A549 (cell line): ENCODE measurements at regions not wholly inside any gene's neighbourhood (a gene's known extent, or its start where the extent isn't known, plus 50 kb on each side); places are given as distances from the start of the nearest gene placed in this dataset.

Experiments
- ATAC-seq, 2 experiments: fragments of 200-7000 bp in 1 of 2; fragments of >200 bp in 1 of 2; cut with Nextera tagmentation in 1 of 2; cut with Tn5 transposase in 1 of 2; 3 replicates each; pipeline versions ENCODE4 v1.8.0 to v1.9.1; 2018 to 2020; ENCODE audit warnings: mild to moderate bottlenecking in 1 of 2, moderate library complexity in 1 of 2
- CTCF ChIA-PET: fragments of 300-600 bp; sonication (Branson Sonifier 250); formaldehyde crosslinking; extraction: SDS; loops from one replicate; lab custom pipeline; 2021; ENCODE audit warnings: antibody characterized with exemption, inconsistent platforms; lab: Yijun Ruan, JAX
- POLR2A ChIA-PET: fragments of 350-600 bp; formaldehyde crosslinking; extraction: SDS; loops from one replicate; lab custom pipeline; 2021; ENCODE audit warnings: antibody characterized with exemption, inconsistent platforms; lab: Yijun Ruan, JAX
- DNase-seq, 2 experiments: peaks; one replicate each; pipeline versions ENCODE4 v3.0.0 to v3.0.0-alpha.2; 2011 to 2016; ENCODE audit warnings: low read depth in 1 of 2, low spot score in 1 of 2
- FAIRE-seq: peaks from 2 replicates; lab custom pipeline; 2011; peaks lifted over from hg19 to GRCh38; lab: Jason Lieb, UNC
- H3K27ac ChIP-seq, 2 experiments: fragments of >200 bp; sonication (Bioruptor Twin); formaldehyde crosslinking; 3 replicates each; pipeline ENCODE4 v1.5.1; 2016 to 2017
- H3K4me1 ChIP-seq: fragments of >200 bp; sonication (Bioruptor Twin); formaldehyde crosslinking; 3 replicates; pipeline ENCODE4 v1.6.1; 2016
- H3K4me2 ChIP-seq: fragments of >200 bp; sonication (Bioruptor Twin); formaldehyde crosslinking; 3 replicates; pipeline ENCODE4 v1.6.1; 2016
- H3K4me3 ChIP-seq: fragments of >200 bp; sonication (Bioruptor Twin); formaldehyde crosslinking; 3 replicates; pipeline ENCODE4 v1.5.1; 2016
- H3K9me3 ChIP-seq: fragments of >200 bp; sonication (Bioruptor Twin); formaldehyde crosslinking; 3 replicates; pipeline ENCODE4 v1.6.1; 2016
- CBX2 ChIP-seq: fragments of 200-600 bp; sonication (generic); IDR thresholded peaks from 2 replicates; pipeline ENCODE4 v1.6.1; 2016; ENCODE audit warnings: low read depth, mild to moderate bottlenecking, borderline replicate concordance
- CEBPB ChIP-seq, 2 experiments: fragments of >200 bp in 1 of 2; sonication (Bioruptor Twin) in 1 of 2; formaldehyde crosslinking in 1 of 2; IDR thresholded peaks; 2 replicates each; pipeline ENCODE4 v1.6.1; 2012 to 2016
- CHD2 ChIP-seq: fragments of 150-350 bp; IDR thresholded peaks from 2 replicates; pipeline ENCODE4 v1.6.1; 2014; ENCODE audit warnings: low read length; ENCODE audit not compliant: partially characterized antibody
- CHD4 ChIP-seq: fragments of 200-600 bp; sonication (generic); IDR thresholded peaks from 2 replicates; pipeline ENCODE4 v1.6.1; 2016; ENCODE audit warnings: antibody characterized with exemption, mild to moderate bottlenecking, borderline replicate concordance
- CTCF ChIP-seq: fragments of >200 bp; sonication (Bioruptor Twin); formaldehyde crosslinking; IDR thresholded peaks from 3 replicates; pipeline ENCODE4 v1.5.1; 2016
- EHF ChIP-seq: fragments of 250-450 bp; sonication (Bioruptor Pico); IDR thresholded peaks from 2 replicates; pipeline ENCODE4 v1.5.0; 2020; ENCODE audit warnings: mild to moderate bottlenecking
- EHMT2 ChIP-seq: fragments of 200-600 bp; sonication (generic); IDR thresholded peaks from 2 replicates; pipeline ENCODE4 v1.6.1; 2016; ENCODE audit warnings: antibody characterized with exemption, low read depth, mild to moderate bottlenecking, moderate library complexity
- EP300 ChIP-seq, 2 experiments: fragments of >200 bp; sonication (Bioruptor Twin); formaldehyde crosslinking; IDR thresholded peaks; 2 replicates in 1 of 2; 3 replicates in 1 of 2; pipeline ENCODE4 v1.6.1; 2016 to 2017
- FOSB ChIP-seq: fragments of 250-450 bp; sonication (Bioruptor Pico); IDR thresholded peaks from 2 replicates; pipeline ENCODE4 v1.5.0; 2020; ENCODE audit warnings: mild to moderate bottlenecking, moderate library complexity
- JUN ChIP-seq, 2 experiments: fragments of >200 bp; sonication (Bioruptor Twin); formaldehyde crosslinking; IDR thresholded peaks; 2 replicates in 1 of 2; 3 replicates in 1 of 2; pipeline ENCODE4 v1.6.1; 2016 to 2017
- MAZ ChIP-seq: fragments of 150-350 bp; IDR thresholded peaks from 2 replicates; pipeline ENCODE4 v1.6.1; 2014; ENCODE audit warnings: antibody characterized with exemption, low read depth, low read length, borderline replicate concordance
- PHF8 ChIP-seq: fragments of 200-600 bp; sonication (generic); IDR thresholded peaks from 2 replicates; pipeline ENCODE4 v1.6.1; 2016; ENCODE audit warnings: low read depth, mild to moderate bottlenecking, antibody characterized with exemption, moderate library complexity, borderline replicate concordance
- POLR2A ChIP-seq: IDR thresholded peaks from 2 replicates; pipeline ENCODE4 v1.6.1; 2012; ENCODE audit warnings: mild to moderate bottlenecking, low read length
- POLR2AphosphoS2 ChIP-seq: conservative IDR thresholded peaks from 2 replicates; pipeline ENCODE4 v1.6.1; 2012; ENCODE audit warnings: low read length, improper control_type of control experiment, inconsistent platforms
- RAD21 ChIP-seq, 2 experiments: fragments of >200 bp in 1 of 2; sonication (Bioruptor Twin) in 1 of 2; formaldehyde crosslinking in 1 of 2; IDR thresholded peaks in 1 of 2; conservative IDR thresholded peaks in 1 of 2; 2 replicates in 1 of 2; 3 replicates in 1 of 2; pipeline ENCODE4 v1.6.1; 2012 to 2018; ENCODE audit warnings: inconsistent platforms in 1 of 2
- RCOR1 ChIP-seq: fragments of 150-350 bp; IDR thresholded peaks from 2 replicates; pipeline ENCODE4 v1.6.1; 2014; ENCODE audit warnings: antibody characterized with exemption, low read length, low read depth
- REST ChIP-seq: fragments of 200-600 bp; sonication (generic); IDR thresholded peaks from 2 replicates; pipeline ENCODE4 v1.6.1; 2016; ENCODE audit warnings: antibody characterized with exemption, mild to moderate bottlenecking, moderate library complexity
- RFX5 ChIP-seq: fragments of 450-650 bp; IDR thresholded peaks from 2 replicates; pipeline ENCODE4 v1.7.1; 2014; ENCODE audit warnings: antibody characterized with exemption, mild to moderate bottlenecking, moderate library complexity
- RNF2 ChIP-seq: fragments of 200-600 bp; sonication (generic); IDR thresholded peaks from 2 replicates; pipeline ENCODE4 v1.6.1; 2016; ENCODE audit warnings: low read depth, mild to moderate bottlenecking, antibody characterized with exemption, moderate library complexity, borderline replicate concordance
- TFCP2L1 ChIP-seq: fragments of 250-450 bp; sonication (Bioruptor Pico); IDR thresholded peaks from 2 replicates; pipeline ENCODE4 v1.5.0; 2021; ENCODE audit warnings: mild to moderate bottlenecking
- ZC3H11A ChIP-seq: fragments of 450-650 bp; IDR thresholded peaks from 2 replicates; pipeline ENCODE4 v1.6.1; 2014; ENCODE audit warnings: antibody characterized with exemption, mild to moderate bottlenecking
- ZNF302 ChIP-seq: fragments of 250-450 bp; sonication (Bioruptor Pico); IDR thresholded peaks from 2 replicates; pipeline ENCODE4 v1.9.0; 2021; ENCODE audit warnings: inconsistent platforms, mild to moderate bottlenecking, moderate library complexity
- WGBS: methylation state at CpG from one replicate; pipeline ENCODE4 v1.1.6; 2017; ENCODE audit errors: missing lambda C conversion rate; 5-methylcytosine and 5-hydroxymethylcytosine counted together
- TF ChIP-seq, protein P1 (sequence below): fragments of 450-650 bp; IDR thresholded peaks from 2 replicates; pipeline ENCODE4 v1.6.1; 2014; ENCODE audit warnings: antibody characterized with exemption
- TF ChIP-seq, protein P2 (sequence below): fragments of 150-350 bp; IDR thresholded peaks from 2 replicates; pipeline ENCODE4 v1.6.1; 2014; ENCODE audit warnings: low read depth, mild to moderate bottlenecking, low read length
- TF ChIP-seq, protein P3 (sequence below): IDR thresholded peaks from 2 replicates; pipeline ENCODE4 v1.6.1; 2012; ENCODE audit warnings: low read depth, borderline replicate concordance

DNA sequence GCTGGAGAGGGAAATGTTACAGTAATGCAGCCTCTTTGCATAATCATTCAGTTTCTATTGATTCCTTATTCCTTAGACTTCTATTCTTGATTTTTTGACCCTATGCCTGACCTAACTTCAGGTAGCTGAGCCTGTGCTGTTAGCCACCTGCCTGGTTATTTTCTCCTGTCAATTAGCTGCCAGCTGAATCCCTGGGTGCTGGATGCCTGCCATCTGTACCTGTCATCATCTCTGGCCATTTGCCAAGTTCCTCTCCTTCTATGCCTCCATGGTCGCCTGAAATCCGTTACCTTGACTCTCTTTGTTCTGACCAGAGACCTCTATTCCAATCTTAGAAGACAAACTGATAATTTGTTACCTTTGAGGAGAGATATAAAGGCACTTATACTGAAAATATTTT is 178.3 kb downstream of the CAVIN4 start:
- Histone ChIP-seq H3K9me3 (no peaks in the 10 kb centered on the region), H3K4me3 (no peak overlapping the region), H3K27ac (no peak overlapping the region), H3K4me2 (no peak overlapping the region), H3K4me1 (no peaks in the 10 kb centered on the region)
- ChIA-PET POLR2A (no interaction called here), CTCF (no interaction called here)
- DNase-seq, result no peak
- FAIRE-seq, result no peak
- WGBS, result 0% methylated on average over 2 of the region's 2 CpGs
- TF ChIP-seq RFX5, result no peak
- TF ChIP-seq RCOR1, result no peak
- TF ChIP-seq EP300 (IDR thresholded peaks at IDR 0.05), result no peak
- no peak for TF ChIP-seq CHD4
- no peak for TF ChIP-seq POLR2AphosphoS2
- TF ChIP-seq RNF2, result no peak
- TF ChIP-seq POLR2A, result no peak
- no peak for TF ChIP-seq MAZ
- TF ChIP-seq CTCF, result no peak
- TF ChIP-seq FOSB (CRISPR knock-in tag), result no peak
- TF ChIP-seq TFCP2L1 (CRISPR knock-in tag), result no peak
- no peak for TF ChIP-seq PHF8
- TF ChIP-seq, protein P1, sequence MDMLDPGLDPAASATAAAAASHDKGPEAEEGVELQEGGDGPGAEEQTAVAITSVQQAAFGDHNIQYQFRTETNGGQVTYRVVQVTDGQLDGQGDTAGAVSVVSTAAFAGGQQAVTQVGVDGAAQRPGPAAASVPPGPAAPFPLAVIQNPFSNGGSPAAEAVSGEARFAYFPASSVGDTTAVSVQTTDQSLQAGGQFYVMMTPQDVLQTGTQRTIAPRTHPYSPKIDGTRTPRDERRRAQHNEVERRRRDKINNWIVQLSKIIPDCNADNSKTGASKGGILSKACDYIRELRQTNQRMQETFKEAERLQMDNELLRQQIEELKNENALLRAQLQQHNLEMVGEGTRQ, result no peak
- no peak for TF ChIP-seq CHD2
- no peak for ATAC-seq

- DNase-seq (no peak), FAIRE-seq (no peak), ATAC-seq (no peak)
- H3K4me2 ChIP-seq, result no peak overlapping the region
- no peaks in the 10 kb centered on the region for H3K9me3 ChIP-seq
- POLR2A ChIA-PET, result no interaction called here
- TF ChIP-seq RAD21 (conservative IDR thresholded peaks at IDR 0.05 in 1 of 2, IDR thresholded peaks at IDR 0.05 in 1 of 2) (no peak), MAZ (no peak), ZC3H11A (no peak), EHF (CRISPR knock-in tag) (no peak), REST (no peak), EHMT2 (no peak), JUN (IDR thresholded peaks at IDR 0.05) (no peak), CHD4 (no peak), ZNF302 (no peak), RFX5 (no peak), CEBPB (IDR thresholded peaks at IDR 0.05) (no peak), PHF8 (no peak), CBX2 (no peak)
- TF ChIP-seq, protein P2, sequence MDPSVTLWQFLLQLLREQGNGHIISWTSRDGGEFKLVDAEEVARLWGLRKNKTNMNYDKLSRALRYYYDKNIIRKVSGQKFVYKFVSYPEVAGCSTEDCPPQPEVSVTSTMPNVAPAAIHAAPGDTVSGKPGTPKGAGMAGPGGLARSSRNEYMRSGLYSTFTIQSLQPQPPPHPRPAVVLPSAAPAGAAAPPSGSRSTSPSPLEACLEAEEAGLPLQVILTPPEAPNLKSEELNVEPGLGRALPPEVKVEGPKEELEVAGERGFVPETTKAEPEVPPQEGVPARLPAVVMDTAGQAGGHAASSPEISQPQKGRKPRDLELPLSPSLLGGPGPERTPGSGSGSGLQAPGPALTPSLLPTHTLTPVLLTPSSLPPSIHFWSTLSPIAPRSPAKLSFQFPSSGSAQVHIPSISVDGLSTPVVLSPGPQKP, result no peak
- TF ChIP-seq, protein P3, sequence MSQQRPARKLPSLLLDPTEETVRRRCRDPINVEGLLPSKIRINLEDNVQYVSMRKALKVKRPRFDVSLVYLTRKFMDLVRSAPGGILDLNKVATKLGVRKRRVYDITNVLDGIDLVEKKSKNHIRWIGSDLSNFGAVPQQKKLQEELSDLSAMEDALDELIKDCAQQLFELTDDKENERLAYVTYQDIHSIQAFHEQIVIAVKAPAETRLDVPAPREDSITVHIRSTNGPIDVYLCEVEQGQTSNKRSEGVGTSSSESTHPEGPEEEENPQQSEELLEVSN, result no peak
- CTCF ChIA-PET, result no interaction called here
- whole genome bisulfite sequencing, result 0% methylated on average over 3 of the region's 3 CpGs
- H3K4me1 ChIP-seq, result no peaks in the 10 kb centered on the region
- H3K4me3 ChIP-seq, result no peak overlapping the region
- no peak overlapping the region for H3K27ac ChIP-seq
Observed at GRCh38 chr9:100759215-100759614, 181.3 kb downstream of the CAVIN4 start.
